ENCODE measurements at regions not wholly inside any gene's neighbourhood (a gene's known extent, or its start where the extent isn't known, plus 50 kb on each side); places are given as distances from the start of the nearest gene placed in this dataset.

GRCh38 chr2:121005453-121005852 is 269.8 kb downstream of the GLI2 start:
- no peak overlapping the region for H3K4me2 ChIP-seq (ENCODE audit: low read length)
- no peak for ATAC-seq
- CTCF ChIA-PET: no interaction called here
- H3K9me2 ChIP-seq (ENCODE audit: insufficient read depth): no peaks in the 10 kb centered on the region
- H2AFZ ChIP-seq (ENCODE audit: low read depth, low read length, poor library complexity, severe bottlenecking): no peak overlapping the region
- no peaks in the 10 kb centered on the region for H3K79me2 ChIP-seq (ENCODE audit: insufficient read depth, low read length)
- POLR2A ChIA-PET: no interaction called here
- H3K4me3 ChIP-seq (replicated peaks in 1 of 2; ENCODE audit: low read depth in 1 of 2, low read length in 2 of 2): no peak overlapping the region
- no peaks in the 10 kb centered on the region for H4K20me1 ChIP-seq (ENCODE audit: insufficient read depth)
- no peak overlapping the region for H3K27ac ChIP-seq (ENCODE audit: low read depth, low read length)
- intact Hi-C loops (cut with micrococcal nuclease): no loop called here
- no peaks in the 10 kb centered on the region for H3K27me3 ChIP-seq (ENCODE audit: insufficient read depth, low read length)
- H3K36me3 ChIP-seq (ENCODE audit: control insufficient read depth in 1 of 2, insufficient read depth in 2 of 2, low read length in 2 of 2): no peaks in the 10 kb centered on the region
- no peak overlapping the region for H3K9ac ChIP-seq (ENCODE audit: low read length)
- TF ChIP-seq FOSL1 (IDR thresholded peaks at IDR 0.05; ENCODE audit: low read depth): no peak
- TF ChIP-seq REST (IDR thresholded peaks at IDR 0.05; ENCODE audit: low read depth): no peak
- no peak for TF ChIP-seq POLR2A (IDR thresholded peaks at IDR 0.05; ENCODE audit: borderline replicate concordance, extremely low read depth, insufficient read depth, insufficient read length)
- TF ChIP-seq JUND (IDR thresholded peaks at IDR 0.05): no peak
- no peak for TF ChIP-seq RAD21 (IDR thresholded peaks at IDR 0.05; ENCODE audit: low read depth)
- TF ChIP-seq ZBTB33 (IDR thresholded peaks at IDR 0.05; ENCODE audit: extremely low read depth, insufficient replicate concordance, low read length): no peak
- no peak for TF ChIP-seq SRF (IDR thresholded peaks at IDR 0.05; ENCODE audit: low read depth)
- no peak for TF ChIP-seq TCF7L2 (IDR thresholded peaks at IDR 0.05; ENCODE audit: borderline replicate concordance, extremely low read depth, insufficient read depth, insufficient read length)
- no peak for TF ChIP-seq POLR2AphosphoS5 (IDR thresholded peaks at IDR 0.05; ENCODE audit: low read depth, low read length)
- no peak for TF ChIP-seq ZFX (IDR thresholded peaks at IDR 0.05)
- no TSS peak for BruUV-seq (replicated peaks)
- RAD21 ChIA-PET (ENCODE audit: low non-redundant PET in 1 of 2, low total read pairs in 2 of 2, uncharacterized antibody in 2 of 2, unreplicated experiment in 2 of 2): no interaction called here
- H3K4me1 ChIP-seq (ENCODE audit: control insufficient read depth in 1 of 2, insufficient read depth in 2 of 2, low read length in 2 of 2): no peaks in the 10 kb centered on the region
- H3K9me3 ChIP-seq (ENCODE audit: control insufficient read depth in 1 of 2, insufficient read depth in 1 of 2, low read depth in 1 of 2, low read length in 2 of 2): no peaks in the 10 kb centered on the region
- no peak for DNase-seq (ENCODE audit: low read depth, low spot score)
